COLO829 (cell line): ENCODE measurements at regions not wholly inside any gene's neighbourhood (a gene's known extent, or its start where the extent isn't known, plus 50 kb on each side); places are given as distances from the start of the nearest gene placed in this dataset.
"Not testable (repeated sequence)": the region's sequence is repeated elsewhere in the genome, so short reads cannot be mapped to it uniquely, and the experiment has no call there.

Source experiments
- DNase-seq: peaks from one replicate; pipeline ENCODE4 v3.0.0; 2012; ENCODE audit warnings: low spot score

- no peak for DNase-seq
These were observed 748.5 kb upstream of the CDH10 start for GRCh38 chr5:25393256-25393655.

DNA sequence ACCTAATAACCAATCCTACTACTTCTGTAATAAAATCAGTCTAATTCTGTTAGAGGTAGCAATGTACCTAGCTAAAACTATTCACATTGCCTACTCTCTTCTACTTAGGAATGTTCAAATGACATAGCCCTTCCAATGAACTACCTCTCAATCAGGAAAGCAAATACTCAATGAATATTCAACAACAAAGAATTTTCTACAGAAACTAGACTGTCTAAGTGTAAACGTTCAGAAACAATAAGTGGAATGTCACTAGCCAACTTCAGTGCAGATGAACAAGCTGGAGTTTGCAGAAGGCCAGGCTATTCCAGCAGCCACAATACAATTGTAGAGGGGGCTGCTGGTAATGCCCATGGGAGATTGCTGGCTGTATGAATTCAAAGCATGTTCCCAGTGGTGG is 743.2 kb upstream of the CDH10 start:
- DNase-seq = no peak

- no peak for DNase-seq
These were observed 718.0 kb upstream of the CDH10 start for GRCh38 chr5:25362799-25363198.

- no peak for DNase-seq
These were observed 714.1 kb upstream of the CDH10 start for GRCh38 chr5:25358919-25359318.

DNA sequence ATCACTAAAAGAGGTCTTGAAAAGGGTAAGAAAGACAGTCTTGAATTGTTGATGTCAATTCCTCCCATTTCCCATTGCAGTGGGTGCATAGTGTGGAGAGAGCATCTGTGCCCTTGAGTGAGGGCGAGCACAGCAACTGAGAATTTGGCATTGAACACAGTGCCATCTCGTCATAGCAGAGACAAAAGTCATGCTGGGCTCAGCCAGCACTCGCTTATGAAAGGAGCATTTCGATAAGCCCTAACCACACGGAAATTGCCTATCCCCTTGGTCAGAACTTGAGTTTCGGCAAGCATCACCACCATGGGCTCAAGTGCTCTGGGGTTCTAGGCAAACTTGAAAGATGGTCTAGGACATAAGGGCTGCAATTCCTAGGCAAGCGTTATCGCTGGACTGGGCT is 712.8 kb upstream of the CDH10 start:
- no peak for DNase-seq

DNA sequence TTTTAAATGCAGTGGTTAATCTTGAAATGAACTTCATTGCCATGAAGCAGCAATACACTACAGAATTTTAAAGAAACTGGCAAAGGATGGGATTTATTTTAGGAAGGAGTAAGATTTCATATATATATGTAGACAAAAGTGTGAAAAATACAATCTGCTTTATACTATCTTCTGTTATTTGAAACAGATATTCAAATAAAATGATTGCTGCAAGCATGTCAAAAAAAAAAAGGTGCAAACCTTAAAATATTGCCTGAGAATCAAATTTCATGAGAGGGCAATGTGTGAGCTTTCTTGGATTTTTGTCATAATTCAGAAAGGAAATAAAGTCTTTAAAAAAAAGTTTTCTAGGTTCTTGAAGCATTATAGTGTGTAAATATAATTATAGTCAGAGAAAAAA is 705.0 kb upstream of the CDH10 start:
- DNase-seq = no peak

DNA sequence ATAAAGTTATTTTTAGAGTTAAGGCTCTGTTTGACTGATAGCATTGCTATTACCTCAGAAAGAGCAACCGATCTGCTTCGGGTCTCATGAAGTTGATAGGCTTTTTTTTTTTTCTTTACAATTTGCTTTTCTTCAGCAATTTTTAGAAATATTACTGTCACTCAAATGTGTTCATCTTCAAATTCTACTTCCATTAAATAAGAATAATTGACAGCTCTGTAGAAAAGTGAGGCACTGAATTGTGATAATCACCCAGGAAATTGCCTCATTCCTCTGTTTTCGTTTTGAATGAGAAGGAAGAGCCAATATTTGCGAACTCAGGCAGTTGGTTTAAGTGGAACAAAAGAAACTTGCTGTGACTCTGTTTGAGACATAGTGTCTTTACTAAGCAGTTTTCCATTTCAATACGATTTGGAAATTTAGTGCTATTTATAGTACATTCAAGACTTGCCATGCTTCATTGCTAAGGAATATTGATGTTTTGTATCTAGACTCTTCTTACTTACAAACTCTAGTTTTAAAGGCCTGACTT is 700.5 kb upstream of the CDH10 start:
- DNase-seq = no peak

DNA sequence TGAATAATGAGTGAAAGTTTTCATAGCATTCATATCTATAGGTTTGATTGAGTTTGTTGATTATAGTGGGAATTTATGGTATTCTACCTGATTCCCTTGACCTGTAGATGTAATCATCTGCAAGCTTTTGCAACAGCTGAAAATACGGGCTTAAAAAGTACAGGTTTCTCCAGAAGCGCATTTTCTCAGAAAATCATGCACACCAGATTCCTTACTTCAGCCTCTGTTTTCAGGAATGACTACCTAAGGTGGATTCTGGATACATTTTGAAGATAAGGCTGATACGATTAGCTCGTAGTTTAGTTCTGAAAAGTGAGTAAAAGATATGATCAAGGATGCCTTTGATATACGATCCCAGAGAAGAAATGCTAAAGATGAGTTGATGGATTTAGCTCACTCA is 694.8 kb upstream of the CDH10 start:
- no peak for DNase-seq

GRCh38 chr5:25334350-25334749 is 689.6 kb upstream of the CDH10 start:
- no peak for DNase-seq

- no peak for DNase-seq
These were observed 685.9 kb upstream of the CDH10 start for GRCh38 chr5:25330721-25331120.

- no peak for DNase-seq
These were observed 682.4 kb upstream of the CDH10 start for GRCh38 chr5:25327172-25327571.

DNA sequence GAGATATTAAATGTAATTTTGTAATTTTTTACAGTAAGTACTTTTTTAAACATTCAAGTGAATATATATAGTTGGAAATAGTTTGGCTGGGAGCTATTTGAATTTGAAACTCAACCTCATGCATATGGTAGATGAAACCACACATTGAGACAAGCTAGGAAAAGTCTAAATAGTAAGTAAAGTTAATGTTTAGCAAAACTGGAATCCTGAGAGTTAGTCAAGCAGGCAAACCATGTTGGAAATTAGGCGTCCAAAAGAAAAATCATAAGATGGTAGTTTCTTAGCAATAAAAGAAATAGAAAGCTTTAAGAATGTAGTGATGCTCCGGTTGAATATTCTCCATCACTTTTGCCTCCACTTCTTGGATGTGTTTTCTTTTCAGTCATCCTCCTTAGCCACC is 657.1 kb upstream of the CDH10 start:
- DNase-seq = no peak

DNA sequence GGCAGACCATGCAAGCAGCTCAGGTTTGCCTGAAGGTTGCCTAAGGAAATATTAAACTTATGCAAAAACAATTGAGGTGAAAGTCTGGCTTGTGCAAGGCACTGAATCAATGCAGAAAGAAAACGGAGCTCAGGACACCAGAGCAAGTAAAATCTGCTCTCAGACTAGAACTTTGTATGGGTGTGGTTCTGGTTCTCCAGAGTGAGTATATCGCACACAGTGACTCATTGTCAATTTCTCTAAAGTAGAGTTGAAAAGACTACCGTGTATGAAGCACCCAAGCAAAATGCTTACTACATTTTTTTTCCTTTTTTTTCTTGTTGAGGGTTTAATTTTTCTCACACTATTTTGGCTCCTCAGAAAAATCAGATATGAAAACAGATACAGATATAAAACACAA is 650.3 kb upstream of the CDH10 start:
- DNase-seq = no peak

DNA sequence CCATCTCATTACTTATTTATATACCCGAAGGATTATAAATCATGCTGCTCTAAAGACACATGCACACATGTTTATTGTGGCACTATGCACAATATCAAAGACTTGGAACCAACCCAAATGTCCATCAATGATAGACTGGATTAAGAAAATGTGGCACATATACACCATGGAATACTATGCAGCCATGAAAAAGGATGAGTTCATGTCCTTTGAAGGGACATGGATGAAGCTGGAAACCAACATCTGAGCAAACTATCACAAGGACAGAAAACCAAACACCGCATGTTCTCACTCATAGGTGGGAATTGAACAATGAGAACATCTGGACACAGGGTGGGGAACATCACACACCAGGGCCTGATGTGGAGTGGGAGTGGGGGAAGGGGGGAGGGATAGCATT is 645.0 kb upstream of the CDH10 start:
- DNase-seq = not testable (repeated sequence)

GRCh38 chr5:25286319-25286718 is 641.5 kb upstream of the CDH10 start:
- no peak for DNase-seq

- DNase-seq = no peak
These were observed 640.4 kb upstream of the CDH10 start for GRCh38 chr5:25285136-25285535.

- DNase-seq = not testable (repeated sequence)
These were observed 618.7 kb upstream of the CDH10 start for GRCh38 chr5:25263507-25263906.

DNA sequence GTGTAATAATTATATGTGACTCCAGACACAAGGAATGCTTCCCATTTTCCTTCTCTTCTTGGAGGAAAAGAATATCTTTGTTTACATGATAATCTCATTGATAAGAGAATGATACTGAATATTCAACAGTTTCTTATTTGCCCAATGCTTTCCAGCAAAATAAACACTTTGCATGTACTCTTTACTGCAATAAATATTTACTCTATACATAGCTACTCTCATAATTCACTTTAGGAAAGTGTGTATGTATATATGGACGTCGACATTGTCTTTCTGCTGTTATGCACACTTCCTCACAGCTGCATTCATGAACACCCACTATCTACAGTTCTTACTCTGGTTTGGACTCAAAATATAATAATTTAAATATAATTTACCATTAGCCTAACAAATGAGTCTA is 617.4 kb upstream of the CDH10 start:
- DNase-seq = no peak

- DNase-seq = no peak
These were observed 610.4 kb upstream of the CDH10 start for GRCh38 chr5:25255128-25255527.

DNA sequence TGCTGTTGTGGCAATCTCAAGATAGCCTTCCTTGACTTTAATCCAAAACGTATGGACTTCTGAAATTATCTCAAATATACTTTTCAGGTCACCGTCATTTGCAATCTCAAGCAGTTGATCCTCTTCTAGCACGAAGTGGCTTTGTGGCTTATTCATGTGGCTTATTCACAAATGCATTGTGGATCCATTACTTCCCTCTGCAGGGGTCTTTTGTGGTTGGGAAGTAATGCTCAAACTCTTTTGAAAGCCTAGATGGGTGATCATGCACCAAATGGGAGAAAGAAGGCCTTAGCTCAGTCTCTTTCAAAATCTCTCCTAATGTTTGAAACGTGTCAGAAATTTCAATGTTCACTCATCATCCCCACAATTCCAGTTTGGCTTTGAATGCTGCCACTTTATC is 597.2 kb upstream of the CDH10 start:
- DNase-seq = no peak

DNA sequence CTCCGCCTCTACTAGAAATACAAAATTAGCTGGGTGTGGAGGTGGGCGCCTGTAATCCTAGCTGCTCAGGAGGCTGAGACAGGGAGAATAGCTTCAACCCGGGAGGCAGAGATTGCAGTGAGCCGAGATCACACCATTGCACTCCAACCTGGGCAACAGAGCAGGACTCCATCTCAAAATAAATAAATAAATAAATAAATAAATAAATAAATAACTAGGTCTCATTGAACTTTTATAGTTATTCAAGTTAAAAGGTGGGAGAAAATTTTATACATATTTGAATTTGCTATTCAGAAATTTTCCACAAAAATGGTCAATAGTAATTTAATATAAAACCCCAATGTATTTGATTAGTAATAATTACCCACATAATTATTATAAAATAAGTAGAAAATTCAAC is 593.9 kb upstream of the CDH10 start:
- DNase-seq = not testable (repeated sequence)

DNA sequence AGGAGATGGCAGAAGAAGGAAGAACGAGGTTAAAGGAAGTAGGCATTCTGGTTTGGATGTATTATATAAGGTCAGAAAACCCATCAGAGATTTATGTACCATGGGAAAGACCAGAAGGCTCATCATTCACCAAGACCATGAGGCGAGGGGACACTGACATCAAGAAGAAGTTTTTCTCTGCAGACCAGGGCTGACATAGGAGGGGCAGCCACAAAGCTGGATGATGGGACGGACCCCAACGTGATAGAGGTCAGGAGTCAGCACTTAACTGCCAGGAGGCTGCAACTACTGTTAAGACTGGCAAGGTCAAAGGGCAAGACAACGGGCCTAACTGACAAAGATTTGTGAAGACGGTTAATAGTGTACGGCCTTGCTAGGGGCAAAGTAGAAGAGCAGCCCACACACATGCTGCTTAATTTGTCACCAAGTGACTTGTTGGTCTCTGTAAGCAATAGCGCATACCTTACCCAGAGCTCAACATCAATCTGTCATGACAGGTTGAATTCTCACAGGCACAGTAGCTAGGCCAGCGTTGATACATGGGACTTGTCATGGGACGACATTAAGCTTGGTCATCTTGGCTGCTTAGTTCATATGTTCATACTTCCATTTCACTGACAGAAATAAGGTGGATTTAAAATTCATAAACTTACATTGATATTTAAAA is 579.7 kb upstream of the CDH10 start:
- no peak for DNase-seq

DNA sequence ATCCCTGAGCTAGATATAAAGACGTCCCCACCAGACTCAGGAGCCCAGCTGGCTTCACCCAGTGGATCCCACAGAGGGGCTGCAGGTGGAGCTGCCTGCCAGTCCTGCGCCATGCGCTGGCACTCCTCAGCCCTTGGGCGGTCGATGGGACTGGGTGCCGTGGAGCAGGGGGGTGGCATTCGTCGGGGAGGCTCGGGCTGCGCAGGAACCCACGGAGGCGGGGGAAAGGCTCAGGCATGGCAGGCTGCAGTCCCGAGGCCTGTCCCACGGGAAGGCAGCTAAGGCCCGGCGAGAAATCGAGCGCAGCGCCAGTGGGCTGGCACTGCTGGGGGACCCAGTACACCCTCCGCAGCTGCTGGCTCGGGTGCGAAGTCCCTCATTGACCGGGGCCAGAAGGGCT is 555.1 kb upstream of the CDH10 start:
- DNase-seq = not testable (repeated sequence)

GRCh38 chr5:25190521-25191000 is 545.8 kb upstream of the CDH10 start:
- no peak for DNase-seq
